SU-DHL-6 (cell line): ENCODE measurements at regions not wholly inside any gene's neighbourhood (a gene's known extent, or its start where the extent isn't known, plus 50 kb on each side); places are given as distances from the start of the nearest gene placed in this dataset.

Source experiments
- H2AFZ ChIP-seq: fragments of 200-600 bp; sonication (generic); 2 replicates; pipeline ENCODE4 v1.6.1; 2014; ENCODE audit warnings: low read depth, mild to moderate bottlenecking, moderate library complexity, mixed read lengths, antibody characterized with exemption, low read length; ENCODE audit not compliant: severe bottlenecking
- H3F3A ChIP-seq: fragments of 200-600 bp; shearing (Covaris generic); 2 replicates; pipeline ENCODE4 v1.6.0; 2016; ENCODE audit warnings: antibody characterized with exemption, mild to moderate bottlenecking; ENCODE audit not compliant: insufficient read depth
- H3K27ac ChIP-seq: fragments of 200-600 bp; sonication (generic); 2 replicates; pipeline ENCODE4 v1.5.1; 2016; ENCODE audit warnings: low read depth, mild to moderate bottlenecking, low read length, moderate library complexity, mixed read lengths
- H3K27me3 ChIP-seq: fragments of 200-600 bp; sonication (generic), shearing (Covaris generic); 2 replicates; pipeline ENCODE4 v1.6.0; 2014; ENCODE audit warnings: mild to moderate bottlenecking, low read length
- H3K36me3 ChIP-seq: fragments of 200-600 bp; sonication (generic); 2 replicates; pipeline ENCODE4 v1.6.1; 2014; ENCODE audit warnings: mild to moderate bottlenecking, low read length, mixed read lengths
- H3K4me2 ChIP-seq: fragments of 300-600, 200-600 bp; shearing (Covaris generic), sonication (generic); 2 replicates; pipeline ENCODE4 v1.6.0; 2014; ENCODE audit warnings: low read length, low read depth, mild to moderate bottlenecking; ENCODE audit not compliant: poor library complexity, severe bottlenecking
- H3K4me3 ChIP-seq: fragments of 200-600 bp; sonication (generic); 2 replicates; pipeline ENCODE4 v1.5.1; 2014; ENCODE audit warnings: antibody characterized with exemption, low read length, mild to moderate bottlenecking, mixed read lengths; ENCODE audit not compliant: insufficient read depth, poor library complexity, severe bottlenecking
- H3K79me2 ChIP-seq: fragments of 200-600 bp; sonication (generic); 2 replicates; pipeline ENCODE4 v1.6.1; 2014; ENCODE audit warnings: mild to moderate bottlenecking, low read length, moderate library complexity; ENCODE audit not compliant: insufficient read depth
- H3K9ac ChIP-seq: fragments of 200-600 bp; sonication (generic); 2 replicates; pipeline ENCODE4 v1.7.0; 2014; ENCODE audit warnings: mild to moderate bottlenecking, low read length
- H3K9me2 ChIP-seq: fragments of 200-600 bp; sonication (generic); replicated peaks from 2 replicates; pipeline ENCODE4 v1.6.1; 2014; ENCODE audit warnings: low read length; ENCODE audit not compliant: insufficient read depth
- H3K9me3 ChIP-seq: fragments of 200-600 bp; sonication (generic); 2 replicates; pipeline ENCODE4 v1.6.1; 2014; ENCODE audit warnings: low read length, mixed read lengths; ENCODE audit not compliant: insufficient read depth
- H4K20me1 ChIP-seq: fragments of 200-600 bp; sonication (generic); 2 replicates; pipeline ENCODE4 v1.6.1; 2014; ENCODE audit warnings: low read depth, mild to moderate bottlenecking, antibody characterized with exemption, low read length, moderate library complexity, mixed read lengths
- CTCF ChIP-seq: fragments of 200-600 bp; sonication (generic); IDR thresholded peaks from one replicate; pipeline ENCODE4 v1.5.1; 2017; ENCODE audit warnings: antibody characterized with exemption, mild to moderate bottlenecking, low read length, moderate library complexity; ENCODE audit not compliant: insufficient read depth, poor library complexity, severe bottlenecking
- EZH2phosphoT487 ChIP-seq: fragments of 200-600 bp; sonication (generic), shearing (Covaris generic); conservative IDR thresholded peaks from 2 replicates; pipeline ENCODE4 v1.6.1; 2018; ENCODE audit warnings: mild to moderate bottlenecking, antibody characterized with exemption, low read length, moderate library complexity, mixed read lengths

GRCh38 chr3:166962911-166963310, 417.2 kb downstream of the ZBBX start:
- Histone ChIP-seq H3K4me3 (no peak overlapping the region), H3F3A (no peaks in the 10 kb centered on the region), H3K4me2 (no peak overlapping the region), H3K36me3 (no peaks in the 10 kb centered on the region; the same call in 1 of the 2 replicates), H3K9me2 (no peaks in the 10 kb centered on the region), H4K20me1 (no peaks in the 10 kb centered on the region), H3K79me2 (no peaks in the 10 kb centered on the region), H3K27ac (no peak overlapping the region), H3K9ac (no peak overlapping the region), H3K27me3 (no peaks in the 10 kb centered on the region), H3K9me3 (no peaks in the 10 kb centered on the region), H2AFZ (no peak overlapping the region)
- TF ChIP-seq EZH2phosphoT487, result no peak
- no peak for TF ChIP-seq CTCF

- no peaks in the 10 kb centered on the region for H3K9me2 ChIP-seq
- no peak for TF ChIP-seq CTCF
- no peak for TF ChIP-seq EZH2phosphoT487
- no peak overlapping the region for H3K27ac ChIP-seq
- H3K27me3 ChIP-seq, result no peaks in the 10 kb centered on the region
- no peaks in the 10 kb centered on the region for H3K79me2 ChIP-seq
- no peaks in the 10 kb centered on the region for H3F3A ChIP-seq
- no peak overlapping the region for H3K9ac ChIP-seq
- H3K4me2 ChIP-seq, result no peak overlapping the region
- H3K9me3 ChIP-seq, result no peaks in the 10 kb centered on the region
- no peak overlapping the region for H3K4me3 ChIP-seq
- H3K36me3 ChIP-seq, result no peaks in the 10 kb centered on the region
- no peaks in the 10 kb centered on the region for H4K20me1 ChIP-seq
- no peak overlapping the region for H2AFZ ChIP-seq
Observed at GRCh38 chr3:166957121-166957520, 423.0 kb downstream of the ZBBX start.

GRCh38 chr3:166955201-166955939, 424.7 kb downstream of the ZBBX start:
- TF ChIP-seq EZH2phosphoT487, result no peak
- no peak for TF ChIP-seq CTCF
- no peak overlapping the region for H3K4me2 ChIP-seq
- no peaks in the 10 kb centered on the region for H3F3A ChIP-seq
- no peaks in the 10 kb centered on the region for H3K9me2 ChIP-seq
- no peak overlapping the region for H3K9ac ChIP-seq
- H4K20me1 ChIP-seq, result no peaks in the 10 kb centered on the region
- no peaks in the 10 kb centered on the region for H3K36me3 ChIP-seq
- no peak overlapping the region for H3K27ac ChIP-seq
- H3K4me3 ChIP-seq, result no peak overlapping the region
- H2AFZ ChIP-seq, result no peak overlapping the region
- no peaks in the 10 kb centered on the region for H3K9me3 ChIP-seq
- no peaks in the 10 kb centered on the region for H3K79me2 ChIP-seq
- H3K27me3 ChIP-seq, result no peaks in the 10 kb centered on the region
